ENCODE measurements at regions not wholly inside any gene's neighbourhood (a gene's known extent, or its start where the extent isn't known, plus 50 kb on each side); places are given as distances from the start of the nearest gene placed in this dataset.

DNA sequence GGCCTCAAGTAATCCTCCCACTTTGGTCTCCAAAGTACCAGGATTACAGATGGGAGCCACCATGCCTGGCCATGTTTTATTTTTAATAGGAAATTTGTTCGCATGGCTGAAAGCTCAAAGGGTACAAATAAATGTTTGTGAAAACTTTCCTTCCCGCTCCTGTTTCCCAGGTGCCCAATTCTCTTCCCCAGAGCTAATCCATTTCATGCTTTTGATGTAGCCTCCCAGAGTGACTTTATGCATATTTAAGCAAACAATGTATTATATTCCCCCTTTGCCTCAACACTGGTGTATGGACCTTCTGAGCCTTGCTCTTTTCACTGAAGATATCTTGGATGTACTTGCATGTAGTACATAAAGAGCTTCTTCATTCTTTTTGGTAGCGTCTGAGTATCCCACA is 52.5 kb upstream of the ITSN2 start:
- Histone ChIP-seq H3K36me3 (no peaks in the 10 kb centered on the region), H3K4me1 (replicated peaks) (no peaks in the 10 kb centered on the region), H3K27me3 (replicated peaks) (no peaks in the 10 kb centered on the region), H3K9me3 (replicated peaks) (no peaks in the 10 kb centered on the region), H3K4me3 (no peak overlapping the region), H3K27ac (no peak overlapping the region)
- DNase-seq (ENCODE audit: low read depth in 1 of 2, low spot score in 2 of 2) = no peak

DNA sequence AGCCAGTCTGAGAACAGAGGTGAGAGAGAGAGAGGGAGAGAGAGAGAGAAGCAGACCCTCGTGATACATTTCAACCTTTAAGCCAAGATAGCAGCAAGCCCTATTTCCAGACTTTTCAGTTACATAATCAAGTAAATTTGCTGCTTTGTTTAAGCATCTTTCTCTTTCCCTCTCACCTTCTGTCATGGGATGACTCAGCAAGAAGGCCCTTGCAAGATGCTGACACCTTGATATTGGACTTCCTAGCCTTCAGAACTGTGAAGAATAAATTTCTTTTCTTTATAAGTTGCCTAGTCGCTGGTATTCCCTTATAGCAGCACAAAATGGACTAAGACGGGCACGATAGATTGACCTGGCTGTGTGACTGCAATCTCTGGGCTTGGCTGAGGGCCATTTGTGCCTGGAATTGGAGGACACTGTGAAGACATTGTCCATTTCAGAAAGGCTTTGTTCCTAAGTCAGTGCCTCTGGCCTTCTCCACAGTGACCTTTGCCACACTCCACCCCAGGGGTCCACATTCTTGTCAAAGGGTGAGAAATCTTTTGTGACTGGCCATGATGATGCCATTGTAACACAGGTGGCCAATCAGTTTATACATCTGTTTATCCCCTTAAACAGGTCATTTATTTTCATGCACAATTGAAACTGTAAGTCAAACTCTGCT is 51.3 kb upstream of the ITSN2 start:
- no peaks in the 10 kb centered on the region for H3K36me3 ChIP-seq
- H3K4me1 ChIP-seq (replicated peaks) = no peaks in the 10 kb centered on the region
- H3K27me3 ChIP-seq (replicated peaks) = no peaks in the 10 kb centered on the region
- DNase-seq (ENCODE audit: low read depth in 1 of 2, low spot score in 2 of 2) = no peak
- H3K4me3 ChIP-seq = no peak overlapping the region
- no peaks in the 10 kb centered on the region for H3K9me3 ChIP-seq (replicated peaks)
- no peak overlapping the region for H3K27ac ChIP-seq

DNA sequence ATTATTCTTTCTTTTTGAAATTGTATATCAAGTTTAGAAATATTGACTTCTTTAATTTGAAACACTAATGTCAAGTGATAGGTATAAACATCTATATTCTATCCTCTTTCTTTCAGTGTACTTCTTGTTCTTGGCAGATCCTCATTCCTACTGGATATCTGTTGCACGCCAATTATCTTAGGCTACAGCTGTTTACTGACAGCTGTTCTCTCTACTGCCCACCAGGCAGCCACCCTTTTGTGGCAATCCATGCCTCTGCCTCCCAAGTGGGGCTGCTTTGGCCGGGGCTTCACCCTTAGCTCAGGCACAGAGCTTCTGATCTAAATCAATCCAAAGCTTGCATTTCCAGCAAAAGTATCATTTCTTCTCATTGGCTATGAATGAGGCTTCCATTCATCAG is 50.6 kb upstream of the ITSN2 start:
- no peak overlapping the region for H3K4me3 ChIP-seq
- no peak for DNase-seq (ENCODE audit: low read depth in 1 of 2, low spot score in 2 of 2)
- no peaks in the 10 kb centered on the region for H3K36me3 ChIP-seq
- H3K4me1 ChIP-seq (replicated peaks) = no peaks in the 10 kb centered on the region
- H3K27ac ChIP-seq = no peak overlapping the region
- no peaks in the 10 kb centered on the region for H3K9me3 ChIP-seq (replicated peaks)
- H3K27me3 ChIP-seq (replicated peaks) = no peaks in the 10 kb centered on the region

DNA sequence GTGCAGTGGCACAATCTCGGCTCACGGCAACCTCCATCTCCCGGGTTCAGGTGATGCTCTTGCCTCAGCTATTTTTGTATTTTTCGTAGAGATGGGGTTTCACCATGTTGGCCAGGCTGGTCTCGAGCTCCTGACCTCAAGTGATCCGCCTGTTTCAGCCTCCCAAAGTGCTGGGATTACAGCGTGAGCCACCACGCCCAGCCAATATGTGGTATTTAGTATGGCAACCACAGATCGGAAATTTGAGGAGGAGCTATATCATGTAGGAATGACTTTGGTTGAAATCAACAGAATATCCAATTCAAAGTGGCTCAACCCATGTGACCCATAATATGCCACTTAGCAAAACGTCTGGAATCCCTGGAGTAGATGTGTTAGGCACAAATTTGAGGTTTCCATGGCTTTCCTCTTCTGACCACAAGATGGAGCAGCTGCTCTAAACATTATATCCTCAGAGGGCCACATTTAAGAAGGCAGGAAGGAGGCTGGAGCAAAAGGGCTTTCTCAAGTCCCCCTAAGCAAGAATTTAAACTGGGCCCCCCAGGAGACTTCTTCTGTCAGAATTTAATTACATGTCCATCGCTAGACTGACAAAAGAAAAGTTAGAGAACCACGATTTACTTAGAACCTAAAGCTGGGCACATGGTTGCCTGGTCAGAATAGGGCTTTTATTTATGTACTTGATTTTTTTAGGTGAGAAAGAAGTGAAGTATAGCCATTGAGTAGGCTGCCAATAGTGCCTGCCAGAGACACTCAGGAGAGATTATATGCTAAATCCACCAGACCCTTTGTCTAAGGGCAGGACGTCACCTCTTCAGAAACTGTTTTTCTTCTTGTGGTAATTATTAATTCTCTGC is 49.6 kb upstream of the ITSN2 start:
- Histone ChIP-seq H3K27me3 (replicated peaks) (no peaks in the 10 kb centered on the region), H3K27ac (no peak overlapping the region), H3K4me1 (replicated peaks) (no peaks in the 10 kb centered on the region), H3K36me3 (no peaks in the 10 kb centered on the region), H3K9me3 (replicated peaks) (no peaks in the 10 kb centered on the region), H3K4me3 (no peak overlapping the region)
- DNase-seq (ENCODE audit: low read depth in 1 of 2, low spot score in 2 of 2) = peak in 1 of 2 experiments; percentile 61

All from SJSA1 (cell line).